GM19372 (cell line): ENCODE measurements at regions not wholly inside any gene's neighbourhood (a gene's known extent, or its start where the extent isn't known, plus 50 kb on each side); places are given as distances from the start of the nearest gene placed in this dataset.
"Not testable (repeated sequence)": the region's sequence is repeated elsewhere in the genome, so short reads cannot be mapped to it uniquely, and the experiment has no call there.

Source experiments
- ATAC-seq: cut with Tn5 transposase; IDR thresholded peaks from one replicate; pipeline ENCODE4 v1.9.1; 2021; ENCODE audit warnings: mild to moderate bottlenecking, low read depth, moderate library complexity; ENCODE audit not compliant: unreplicated experiment

- ATAC-seq, result no peak
These were observed 362.8 kb upstream of the FOXK1 start for GRCh38 chr7:4319280-4319679.

- ATAC-seq, result no peak
These were observed 356.4 kb upstream of the FOXK1 start for GRCh38 chr7:4325732-4326131.

- ATAC-seq, result no peak
These were observed 350.4 kb upstream of the FOXK1 start for GRCh38 chr7:4331711-4332110.

- no peak for ATAC-seq
These were observed 343.5 kb upstream of the FOXK1 start for GRCh38 chr7:4338556-4338955.

- ATAC-seq, result no peak
These were observed 338.5 kb upstream of the FOXK1 start for GRCh38 chr7:4343272-4344247.

DNA sequence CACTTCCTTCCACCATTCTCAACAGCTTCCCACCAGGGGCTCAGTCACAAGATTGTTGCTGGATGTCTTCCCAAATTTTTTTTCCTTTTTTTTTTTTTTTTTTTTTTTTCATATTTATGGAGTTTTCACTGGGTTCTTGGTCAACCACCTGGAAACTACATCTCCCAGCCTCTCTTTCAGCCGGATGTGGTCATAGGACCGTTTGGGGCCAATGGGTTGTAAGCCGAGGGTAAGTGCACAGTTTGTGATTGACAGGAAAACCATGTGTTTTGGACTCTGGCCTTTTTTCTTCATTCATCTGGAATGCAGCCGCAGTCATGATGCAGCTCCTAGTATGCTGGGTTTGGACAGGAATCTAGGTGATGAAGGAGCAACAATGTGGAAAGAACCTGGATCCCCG is 337.1 kb upstream of the FOXK1 start:
- ATAC-seq, result no peak

DNA sequence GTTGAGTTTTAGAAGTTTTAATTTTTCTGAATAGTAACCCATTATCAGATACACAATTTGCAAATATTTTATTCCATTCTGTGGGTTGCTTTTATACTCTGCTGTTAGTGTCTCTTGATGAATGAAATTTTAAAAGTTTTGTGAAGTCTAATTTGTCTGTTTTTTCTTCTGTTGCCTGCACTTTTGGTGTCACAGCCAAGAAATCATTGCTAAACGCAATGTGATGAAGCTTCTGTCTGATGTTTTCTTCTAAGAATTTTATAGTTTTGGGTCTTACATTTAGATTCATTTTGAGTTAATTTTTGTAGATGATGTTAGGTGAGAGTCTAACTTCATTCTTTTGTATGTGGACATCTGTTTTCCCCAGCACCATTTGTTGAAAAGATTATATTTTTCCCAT is 330.0 kb upstream of the FOXK1 start:
- no peak for ATAC-seq

- no peak for ATAC-seq
These were observed 320.3 kb upstream of the FOXK1 start for GRCh38 chr7:4361774-4362173.

DNA sequence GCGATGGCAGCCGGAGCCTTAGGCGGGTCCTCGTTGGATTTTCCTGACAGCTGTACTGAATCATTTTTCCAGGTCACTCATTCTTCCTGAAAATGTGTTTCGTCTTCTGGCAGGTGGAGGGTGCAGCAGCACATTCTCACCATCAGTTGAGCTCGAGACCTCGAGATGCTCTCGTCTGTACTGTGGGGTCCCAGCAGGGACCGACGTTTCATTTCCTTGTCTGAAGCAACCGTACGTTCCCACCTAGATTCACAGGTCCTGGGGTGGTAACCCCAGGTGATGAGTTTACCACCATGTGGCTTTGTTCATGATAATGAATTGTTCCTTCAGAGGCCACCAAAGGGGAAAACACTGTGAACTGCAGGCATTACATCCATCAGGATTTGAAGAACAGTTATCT is 298.5 kb upstream of the FOXK1 start:
- ATAC-seq, result no peak

DNA sequence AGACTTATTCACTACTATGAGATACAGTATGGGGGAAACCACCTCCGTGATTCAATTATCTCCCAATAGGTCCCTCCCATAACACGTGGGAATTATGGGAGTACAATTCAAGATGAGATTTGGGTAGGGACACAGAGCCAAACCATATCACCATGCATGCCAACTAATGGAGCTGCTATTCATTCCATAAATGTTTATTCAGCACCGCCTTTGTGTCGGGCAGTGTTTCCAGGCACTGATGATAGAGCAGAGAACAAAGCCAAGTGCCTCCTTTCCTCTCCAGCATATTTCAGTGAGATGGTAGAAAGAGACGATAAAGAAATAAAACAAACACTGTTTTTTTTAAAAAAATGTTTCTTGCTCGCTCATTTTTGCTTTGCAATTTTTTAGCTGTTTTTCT is 295.9 kb upstream of the FOXK1 start:
- ATAC-seq, result no peak

DNA sequence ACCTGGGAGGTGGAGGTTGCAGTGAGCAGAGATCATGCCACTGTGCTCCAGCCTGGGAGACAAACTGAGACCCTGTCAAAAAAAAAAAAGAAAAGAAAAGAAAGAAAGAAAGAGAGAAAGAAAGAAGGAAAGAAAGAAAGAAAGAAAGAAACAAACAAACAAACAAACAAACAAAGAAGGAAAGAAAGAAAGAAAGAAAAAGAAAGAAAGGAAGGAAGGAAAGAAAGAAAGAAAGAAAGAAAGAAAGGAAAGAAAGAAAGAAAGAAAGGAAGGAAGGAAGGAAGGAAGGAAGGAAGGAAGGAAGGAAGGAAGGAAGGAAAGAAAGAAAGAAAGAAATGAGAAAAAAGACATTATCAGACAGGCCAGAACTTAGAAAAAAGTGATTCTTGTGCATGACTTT is 291.0 kb upstream of the FOXK1 start:
- ATAC-seq, result not testable (repeated sequence)

GRCh38 chr7:4394736-4395135 is 287.4 kb upstream of the FOXK1 start:
- no peak for ATAC-seq

DNA sequence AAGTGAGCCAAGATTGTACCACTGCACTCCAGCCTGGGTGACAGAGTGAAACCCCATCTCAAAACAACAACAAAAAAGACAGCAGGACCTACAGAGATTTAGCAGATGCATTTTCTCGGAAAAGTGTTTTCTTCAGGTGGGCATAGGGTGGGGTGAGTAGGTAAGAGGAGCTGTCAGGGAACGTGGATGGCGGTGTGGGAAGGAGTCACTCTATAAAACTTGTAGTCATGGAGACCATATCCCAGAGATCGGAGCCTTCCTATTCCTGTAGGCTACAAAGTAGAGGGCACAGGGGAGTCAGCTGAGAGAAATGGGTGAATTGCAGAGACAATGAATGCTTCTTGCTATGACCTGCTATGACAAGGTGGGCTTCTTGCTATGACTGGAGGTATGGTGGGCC is 283.0 kb upstream of the FOXK1 start:
- no peak for ATAC-seq

- no peak for ATAC-seq
These were observed 282.5 kb upstream of the FOXK1 start for GRCh38 chr7:4399596-4399995.

DNA sequence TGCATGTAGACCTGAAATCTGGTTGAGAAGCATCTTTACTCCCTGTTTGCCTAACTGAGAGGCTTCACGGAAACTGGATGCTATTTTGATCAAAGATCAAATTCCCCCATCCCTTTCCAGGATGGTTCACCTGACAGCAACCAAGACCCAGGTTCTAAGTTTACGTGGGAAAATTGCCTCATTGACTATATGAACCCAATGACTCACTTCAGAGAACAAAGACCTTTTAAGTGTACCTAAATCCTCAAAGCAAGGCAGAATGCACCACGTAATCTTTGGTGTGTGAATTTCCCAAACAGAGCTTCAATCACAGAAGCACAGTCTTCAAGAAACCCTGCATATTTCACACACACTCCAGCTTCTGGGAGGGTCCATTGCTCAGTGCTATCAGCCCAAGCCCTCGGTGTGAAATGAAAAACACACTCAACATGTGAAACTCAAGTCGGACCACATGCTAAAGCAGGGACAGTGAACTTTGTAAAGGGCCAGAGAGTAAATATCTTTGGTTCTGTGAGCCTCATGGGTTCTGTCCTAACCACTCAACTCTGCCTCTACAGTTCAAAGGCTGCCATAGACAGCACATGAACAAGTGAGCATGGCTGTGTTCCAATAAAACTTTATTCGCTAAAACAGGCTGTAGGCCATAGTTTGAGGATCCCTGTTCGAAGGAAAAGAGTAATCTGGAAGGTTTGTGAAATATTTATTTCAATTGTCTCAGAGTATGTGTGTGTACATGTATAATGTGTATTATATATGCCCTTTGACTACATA is 275.6 kb upstream of the FOXK1 start:
- ATAC-seq, result no peak

GRCh38 chr7:4409946-4410345 is 272.1 kb upstream of the FOXK1 start:
- no peak for ATAC-seq

GRCh38 chr7:4416396-4417056 is 265.6 kb upstream of the FOXK1 start:
- ATAC-seq, result no peak

GRCh38 chr7:4428526-4428925 is 253.6 kb upstream of the FOXK1 start:
- ATAC-seq, result no peak

GRCh38 chr7:4430227-4430626 is 251.9 kb upstream of the FOXK1 start:
- ATAC-seq, result no peak

DNA sequence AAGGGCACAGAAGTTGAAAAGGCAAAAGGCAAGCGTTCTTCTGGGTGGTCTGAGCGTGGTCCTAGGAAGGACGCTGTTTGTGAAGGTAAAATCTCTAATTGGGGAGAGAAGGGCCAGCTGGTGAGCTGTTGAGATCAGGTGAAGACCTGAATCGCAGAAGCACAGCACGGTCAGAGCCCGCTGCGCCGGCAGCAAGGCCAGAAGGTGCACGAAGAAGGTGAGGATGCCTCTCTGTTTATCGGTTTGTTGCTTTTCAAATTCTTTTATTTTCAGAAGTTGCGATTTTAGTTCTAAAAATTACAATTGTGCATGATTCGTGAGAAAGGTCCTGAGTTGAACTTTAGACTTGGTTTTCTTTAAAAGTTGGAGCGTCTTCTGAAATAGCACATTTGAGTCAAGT is 247.8 kb upstream of the FOXK1 start:
- no peak for ATAC-seq

- ATAC-seq, result no peak
These were observed 245.7 kb upstream of the FOXK1 start for GRCh38 chr7:4436361-4436895.
